ENCODE measurements at regions not wholly inside any gene's neighbourhood (a gene's known extent, or its start where the extent isn't known, plus 50 kb on each side); places are given as distances from the start of the nearest gene placed in this dataset.

DNA sequence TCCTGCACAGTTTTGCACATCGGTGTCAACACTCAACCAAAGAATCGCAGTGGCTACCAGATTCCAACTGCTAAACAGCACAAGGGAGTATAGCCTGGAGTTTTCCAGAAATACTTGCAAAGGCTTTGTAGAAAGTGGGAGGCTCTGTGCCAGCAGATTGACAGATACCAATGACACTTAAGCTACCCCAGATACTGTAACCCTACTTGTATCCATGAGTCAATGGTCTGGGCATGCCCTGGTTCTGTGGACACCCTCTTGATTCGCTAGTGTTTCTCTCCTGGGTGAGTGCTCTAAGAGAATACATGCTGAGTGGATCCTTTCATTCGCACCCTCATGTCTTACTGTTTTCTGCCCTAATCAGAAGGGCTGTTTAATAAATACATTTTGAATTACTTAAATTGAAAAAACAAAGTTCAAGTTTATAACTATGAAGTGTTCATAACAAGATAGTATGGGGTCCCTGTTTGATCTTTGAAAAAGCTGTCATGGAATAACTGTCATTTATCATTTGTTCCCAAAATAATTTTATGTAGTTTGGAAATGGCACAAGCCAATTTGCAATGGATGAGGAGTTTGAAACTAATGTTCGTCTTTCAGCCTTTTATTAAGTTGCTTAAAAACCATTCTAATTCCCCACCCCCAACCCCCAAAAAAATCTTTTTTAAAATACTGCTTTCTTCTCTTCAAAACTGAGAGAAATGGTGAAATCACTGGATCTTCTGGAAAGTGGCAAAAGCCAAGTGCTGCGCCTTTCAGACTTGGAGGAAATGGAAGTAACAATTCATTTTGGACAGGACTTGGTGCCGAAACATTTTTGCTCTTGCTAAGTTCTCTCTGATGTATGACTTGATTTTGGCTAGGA is 600.5 kb upstream of the TENM4 start:
- H3K4me1 ChIP-seq = no peaks in the 10 kb centered on the region
- TF ChIP-seq CTCF (IDR thresholded peaks at IDR 0.05) = no peak
- no peak for DNase-seq

DNA sequence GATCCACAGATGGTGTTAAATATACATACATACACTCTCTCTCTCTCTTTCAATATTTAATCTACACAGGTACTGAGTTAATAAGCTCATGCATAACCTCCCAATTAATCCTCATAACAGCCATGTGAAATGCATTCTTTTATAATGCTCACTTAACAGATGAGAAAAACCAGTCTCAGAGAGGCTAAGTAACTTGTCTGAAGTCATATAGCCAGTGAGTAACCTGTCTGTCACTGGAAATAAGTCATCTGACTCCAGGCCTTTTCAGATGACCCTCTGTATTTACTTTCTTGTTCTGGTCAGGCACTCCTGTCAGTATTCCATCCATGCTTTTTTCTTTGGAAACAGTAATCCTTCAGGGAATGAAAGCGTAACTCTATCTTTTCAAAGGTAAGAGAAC is 594.0 kb upstream of the TENM4 start:
- no peak for TF ChIP-seq CTCF (IDR thresholded peaks at IDR 0.05)
- Histone ChIP-seq H3K27ac (no peak overlapping the region), H3K4me3 (no peak overlapping the region), H3K9me3 (no peaks in the 10 kb centered on the region), H3K4me1 (no peaks in the 10 kb centered on the region), H3K27me3 (no peaks in the 10 kb centered on the region), H3K36me3 (no peaks in the 10 kb centered on the region)
- intact Hi-C loops (cut with DNase I; ENCODE audit: low total_unique reads) = no loop called here
- no peak for DNase-seq

More for the DNA sequence above, 600.5 kb upstream of the TENM4 start:
- Histone ChIP-seq H3K36me3 (no peaks in the 10 kb centered on the region), H3K27ac (no peak overlapping the region), H3K9me3 (no peaks in the 10 kb centered on the region), H3K4me3 (no peak overlapping the region), H3K27me3 (no peaks in the 10 kb centered on the region)
- intact Hi-C loops (cut with DNase I; ENCODE audit: low total_unique reads) = no loop called here

- H3K36me3 ChIP-seq = no peaks in the 10 kb centered on the region
- no peaks in the 10 kb centered on the region for H3K27me3 ChIP-seq
- no peak for TF ChIP-seq CTCF (IDR thresholded peaks at IDR 0.05)
- H3K4me3 ChIP-seq = no peak overlapping the region
- H3K27ac ChIP-seq = no peak overlapping the region
- no peak for DNase-seq
- intact Hi-C loops (cut with DNase I; ENCODE audit: low total_unique reads) = no loop called here
- H3K9me3 ChIP-seq = no peaks in the 10 kb centered on the region
- H3K4me1 ChIP-seq = no peaks in the 10 kb centered on the region
These were observed 590.3 kb upstream of the TENM4 start for GRCh38 chr11:80031014-80031600.

GRCh38 chr11:80028998-80029397 is 588.2 kb upstream of the TENM4 start:
- Histone ChIP-seq H3K36me3 (no peaks in the 10 kb centered on the region), H3K4me3 (no peak overlapping the region), H3K9me3 (no peaks in the 10 kb centered on the region), H3K4me1 (no peaks in the 10 kb centered on the region), H3K27me3 (no peaks in the 10 kb centered on the region), H3K27ac (no peak overlapping the region)
- no peak for TF ChIP-seq CTCF (IDR thresholded peaks at IDR 0.05)
- no peak for DNase-seq
- intact Hi-C loops (cut with DNase I; ENCODE audit: low total_unique reads) = no loop called here

DNA sequence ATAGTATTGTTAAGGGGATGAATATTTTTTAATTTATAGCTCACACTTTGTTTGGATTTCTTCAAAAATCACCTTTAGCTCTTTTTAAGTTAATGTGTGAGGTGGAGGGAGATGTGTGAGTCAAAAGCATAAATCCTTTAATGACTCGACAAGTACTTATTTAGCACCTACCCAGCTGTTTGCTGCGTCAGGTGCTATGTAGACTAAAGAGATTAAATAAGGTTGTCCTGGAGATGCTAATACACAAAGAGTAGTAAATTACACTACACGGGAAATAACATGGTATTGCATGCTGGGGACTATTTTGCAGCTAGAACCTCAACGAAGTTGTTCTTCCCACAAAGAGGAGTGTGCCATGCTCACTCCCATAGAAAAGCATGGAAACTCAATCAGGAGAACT is 583.3 kb upstream of the TENM4 start:
- H3K4me3 ChIP-seq = no peak overlapping the region
- DNase-seq = no peak
- no peaks in the 10 kb centered on the region for H3K36me3 ChIP-seq
- H3K4me1 ChIP-seq = no peaks in the 10 kb centered on the region
- TF ChIP-seq CTCF (IDR thresholded peaks at IDR 0.05) = no peak
- no peaks in the 10 kb centered on the region for H3K27me3 ChIP-seq
- no peaks in the 10 kb centered on the region for H3K9me3 ChIP-seq
- intact Hi-C loops (cut with DNase I; ENCODE audit: low total_unique reads) = no loop called here
- H3K27ac ChIP-seq = no peak overlapping the region

Measured in tibial artery (tissue), 4 donors.